H1 (cell line): ENCODE measurements at regions not wholly inside any gene's neighbourhood (a gene's known extent, or its start where the extent isn't known, plus 50 kb on each side); places are given as distances from the start of the nearest gene placed in this dataset.

Experiments used
- BACH1 ChIP-seq: IDR thresholded peaks from 2 replicates; pipeline ENCODE4 v1.6.1; 2012; ENCODE audit warnings: low read length, improper control_type of control experiment
- HDAC6 ChIP-seq: IDR thresholded peaks from one replicate; pipeline ENCODE4 v1.7.1; 2012; ENCODE audit warnings: low read depth, mild to moderate bottlenecking, inconsistent platforms, low read length, moderate library complexity
- SRF ChIP-seq: IDR thresholded peaks from 2 replicates; pipeline ENCODE4 v1.6.1; 2011; ENCODE audit warnings: mild to moderate bottlenecking, low read depth, low read length, moderate library complexity
- TAF7 ChIP-seq: optimal IDR thresholded peaks from 2 replicates; pipeline ENCODE3; 2011; ENCODE audit warnings: low read depth, mild to moderate bottlenecking, inconsistent platforms, low read length, moderate library complexity, borderline replicate concordance
- TCF12 ChIP-seq: IDR thresholded peaks from 2 replicates; pipeline ENCODE4 v1.6.1; 2011; ENCODE audit warnings: low read depth, mild to moderate bottlenecking, low read length

DNA sequence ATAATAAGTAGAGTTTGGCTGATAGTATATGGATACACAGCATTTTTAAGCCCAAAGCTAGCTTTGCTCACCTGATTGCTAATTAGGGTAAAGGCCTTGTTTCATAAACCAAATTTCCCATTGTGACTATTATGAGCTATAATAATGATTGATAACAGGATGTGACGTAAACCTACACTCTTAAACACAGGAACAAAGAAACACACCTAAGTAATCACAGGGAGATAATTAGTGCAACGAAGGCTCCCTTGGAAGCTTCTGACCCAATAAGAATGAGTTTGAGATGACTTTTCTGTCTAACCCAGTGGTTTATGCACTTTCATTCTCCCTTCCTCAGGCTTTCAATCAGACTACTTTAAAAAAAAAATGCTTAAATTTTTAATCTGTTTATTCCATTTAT, 683.2 kb downstream of the SATB2 start (continued):
- TF ChIP-seq HDAC6 (no peak), SRF (no peak), BACH1 (no peak), TAF7 (no peak), TCF12 (no peak)
- TF ChIP-seq, all 59 proteins: peak for 0
